Stimulated activated CD4-positive, alpha-beta T cell treated with anti-CD3 and anti-CD28 coated beads, TNF-alpha, amount 100 ng/mL, for 4 hours (primary cell): ENCODE measurements at regions not wholly inside any gene's neighbourhood (a gene's known extent, or its start where the extent isn't known, plus 50 kb on each side); places are given as distances from the start of the nearest gene placed in this dataset.
"Not testable (repeated sequence)": the region's sequence is repeated elsewhere in the genome, so short reads cannot be mapped to it uniquely, and the experiment has no call there.

Experiments used
- DNase-seq, 3 experiments: peaks; one replicate each; pipeline ENCODE4 v3.0.0-alpha.2; 2020; ENCODE audit warnings: low read depth in 3 of 3

DNA sequence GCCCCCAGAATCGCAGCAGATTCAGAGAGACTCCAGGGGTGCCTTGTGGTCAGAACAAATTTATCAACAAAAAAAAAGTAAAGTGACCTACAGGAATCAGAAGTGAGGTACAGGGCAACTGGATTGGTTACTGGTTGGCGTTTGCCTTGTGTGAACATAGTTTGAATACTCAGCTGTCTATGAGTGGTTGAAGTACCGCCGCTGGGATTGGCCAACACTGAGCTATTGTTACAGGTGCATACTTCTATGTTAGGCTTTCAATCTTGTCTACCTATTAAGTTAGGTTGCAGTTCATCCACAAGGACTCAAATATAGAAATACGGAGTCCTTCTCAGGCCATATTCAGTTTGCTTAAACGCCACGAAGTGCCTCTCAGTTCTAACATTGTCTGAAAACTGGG lies 993.5 kb upstream of the PRKX start:
- no peak for DNase-seq

DNA sequence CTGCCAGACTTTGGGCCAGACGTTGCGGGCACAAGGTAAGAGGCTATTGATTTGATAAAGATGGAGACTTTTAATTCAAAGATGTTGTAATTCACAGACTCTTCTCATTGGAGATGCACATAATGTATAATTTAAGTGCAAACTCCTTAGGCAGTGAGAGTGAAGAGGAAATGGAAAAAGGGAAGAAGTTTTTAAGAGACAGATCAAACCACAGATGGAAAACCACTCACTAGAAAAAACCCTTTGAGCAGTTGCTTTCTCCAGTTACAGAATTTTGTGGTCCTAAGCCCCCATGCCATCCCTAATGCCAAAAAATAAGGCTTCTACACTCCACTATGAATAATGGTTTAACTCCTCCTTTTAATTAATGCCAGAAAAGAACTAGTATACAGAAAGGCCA lies 977.1 kb upstream of the PRKX start:
- no peak for DNase-seq

DNA sequence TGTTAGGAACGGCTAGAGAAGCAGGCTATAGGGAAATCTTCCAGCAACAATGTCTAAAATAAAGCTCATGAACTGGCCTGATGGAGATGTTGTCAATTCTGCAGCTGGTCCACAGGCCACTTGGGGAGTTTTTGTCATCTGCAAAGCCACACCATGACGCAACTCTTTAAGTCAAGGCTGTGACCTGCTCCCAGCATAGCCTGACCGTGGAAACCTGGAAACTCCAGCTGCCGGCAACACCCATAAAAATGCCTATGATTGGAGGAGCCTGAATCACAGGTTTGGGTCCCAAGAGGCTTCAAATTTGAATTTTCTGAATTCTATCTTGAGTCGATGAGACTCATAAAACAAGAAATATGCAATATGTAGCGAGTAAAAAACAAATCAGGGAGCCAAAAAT lies 969.2 kb upstream of the PRKX start:
- no peak for DNase-seq

DNA sequence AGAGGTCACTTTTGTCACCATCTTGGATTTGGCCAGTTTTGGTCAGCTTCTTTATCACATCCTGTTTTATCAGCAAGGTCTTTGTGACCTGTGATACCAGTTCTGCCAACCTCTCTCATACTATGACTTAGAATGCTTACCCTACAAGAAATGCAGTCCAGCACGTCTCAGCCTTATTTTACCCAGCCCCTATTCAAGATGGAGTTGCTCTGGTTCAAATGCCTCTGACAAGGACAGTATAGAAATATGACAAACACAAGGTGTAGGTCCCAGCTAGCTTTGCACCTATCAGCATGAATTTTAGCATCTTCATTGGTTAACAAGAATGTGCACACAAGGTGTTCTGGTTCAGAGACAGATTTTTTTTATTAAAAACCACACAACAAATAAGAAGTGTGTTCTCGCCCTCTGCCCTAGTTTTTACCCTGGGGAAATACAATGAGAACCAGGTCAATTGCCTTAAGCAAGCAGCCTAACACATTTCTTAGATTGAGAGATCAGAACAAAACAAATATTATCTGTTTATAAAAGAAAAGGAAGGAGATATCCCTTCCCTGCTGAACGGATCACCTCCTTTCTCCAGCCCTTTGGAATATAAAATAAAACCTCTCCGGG lies 962.3 kb upstream of the PRKX start:
- no peak for DNase-seq

DNA sequence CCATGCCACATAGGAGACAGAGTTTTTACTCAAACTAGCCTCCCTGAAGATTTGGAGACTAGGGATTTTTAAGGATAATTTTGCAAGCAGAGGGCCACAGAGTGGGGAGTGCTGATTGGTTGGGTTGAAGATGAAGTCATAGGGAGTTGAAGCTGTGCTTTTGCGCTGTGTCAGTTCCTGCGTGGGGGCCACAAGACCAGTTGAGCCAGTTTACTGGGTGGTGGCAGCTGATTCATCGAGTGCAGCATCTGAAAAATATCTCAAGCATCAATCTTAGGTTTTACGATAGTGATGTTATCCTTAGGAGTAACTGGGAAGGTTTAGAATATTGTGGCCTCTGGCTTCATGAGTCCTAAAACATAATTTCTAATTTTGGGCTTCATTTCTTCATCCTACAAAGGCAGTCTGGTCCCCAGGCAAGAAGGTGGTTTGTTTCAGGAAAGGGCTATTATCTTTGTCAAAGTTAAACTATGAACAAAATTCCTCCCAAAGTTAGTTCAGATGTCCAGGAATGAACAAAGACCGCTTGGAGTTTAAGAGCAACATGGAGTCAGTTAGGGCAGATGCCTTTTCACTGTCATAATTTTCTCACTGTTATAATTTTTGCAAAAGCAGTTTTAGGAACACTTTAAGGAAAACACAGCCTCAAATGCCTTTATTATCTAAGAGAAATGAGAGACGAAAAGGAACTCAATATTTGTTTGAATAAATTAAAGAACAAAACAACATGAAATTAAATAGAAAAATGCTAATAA lies 960.8 kb upstream of the PRKX start:
- no peak for DNase-seq

DNA sequence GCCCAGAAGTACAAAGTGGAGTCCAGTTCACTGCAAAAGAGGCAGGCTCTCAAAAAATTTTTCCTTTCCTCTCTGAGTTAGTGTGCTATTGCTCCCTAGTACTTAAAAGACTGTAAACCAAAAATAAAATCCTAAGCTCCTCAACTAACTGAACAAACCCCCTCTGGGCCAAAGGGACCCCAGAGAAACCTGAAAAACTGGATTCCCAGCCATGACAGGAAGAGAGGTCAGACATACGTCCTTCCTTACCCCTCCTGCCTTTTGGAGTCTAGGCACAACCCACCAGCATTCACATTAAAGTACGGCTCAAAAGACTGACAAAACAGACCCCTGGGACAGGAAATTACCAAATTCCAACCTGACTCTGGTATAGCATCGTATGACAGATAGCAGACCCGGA lies 957.9 kb upstream of the PRKX start:
- no peak for DNase-seq

DNA sequence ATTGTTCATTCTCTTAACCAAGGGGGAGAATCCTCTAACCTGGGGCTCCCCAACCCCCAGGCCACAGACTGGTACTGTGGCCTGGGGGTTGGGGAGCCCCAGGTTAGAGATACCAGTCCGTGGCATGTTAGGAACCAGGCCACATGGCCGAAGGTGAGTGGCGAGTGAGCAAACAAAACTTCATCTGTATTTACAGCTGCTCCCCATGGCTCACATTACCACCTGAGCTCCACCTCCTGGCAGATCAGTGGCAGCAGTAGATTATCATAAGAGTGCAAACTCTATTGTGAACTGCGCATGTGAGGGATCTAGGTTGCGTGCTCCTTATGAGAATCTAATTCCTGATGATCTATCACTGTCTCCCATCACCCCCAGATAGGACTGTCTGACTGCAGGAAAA lies 957.2 kb upstream of the PRKX start:
- no peak for DNase-seq

DNA sequence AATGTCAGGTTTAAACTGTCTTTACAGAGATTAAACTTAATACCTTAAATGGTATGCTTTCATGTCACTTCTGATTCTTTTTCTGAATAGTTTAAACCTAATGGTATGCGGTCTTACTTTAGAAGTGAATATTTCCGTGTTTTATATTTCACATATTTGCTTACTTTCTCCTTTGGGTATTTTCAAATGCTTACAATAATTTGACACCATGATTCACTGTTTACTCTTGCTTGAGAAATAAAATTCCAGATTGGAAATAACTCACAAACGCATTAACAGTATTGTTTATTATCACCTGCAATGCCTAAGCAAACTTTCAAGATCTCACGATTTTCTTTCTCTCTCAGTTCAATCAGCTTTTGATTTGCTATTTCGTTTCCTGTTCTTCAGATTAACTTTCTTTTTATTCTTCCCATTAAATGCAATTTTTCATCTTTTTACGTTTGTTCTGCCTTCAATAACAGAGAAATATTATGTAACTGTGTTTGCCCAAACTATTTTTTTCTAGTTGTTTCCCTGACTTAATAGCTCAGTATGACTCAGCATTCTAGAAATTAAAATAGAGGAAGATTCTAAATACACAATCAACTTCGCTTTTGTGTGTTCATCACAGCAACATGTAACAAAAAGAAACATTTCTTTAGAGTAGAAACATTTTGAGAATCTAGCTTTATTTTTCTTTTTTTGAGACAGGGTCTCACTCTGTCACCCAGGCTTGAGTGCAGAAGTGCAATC lies 955.5 kb upstream of the PRKX start:
- no peak for DNase-seq

DNA sequence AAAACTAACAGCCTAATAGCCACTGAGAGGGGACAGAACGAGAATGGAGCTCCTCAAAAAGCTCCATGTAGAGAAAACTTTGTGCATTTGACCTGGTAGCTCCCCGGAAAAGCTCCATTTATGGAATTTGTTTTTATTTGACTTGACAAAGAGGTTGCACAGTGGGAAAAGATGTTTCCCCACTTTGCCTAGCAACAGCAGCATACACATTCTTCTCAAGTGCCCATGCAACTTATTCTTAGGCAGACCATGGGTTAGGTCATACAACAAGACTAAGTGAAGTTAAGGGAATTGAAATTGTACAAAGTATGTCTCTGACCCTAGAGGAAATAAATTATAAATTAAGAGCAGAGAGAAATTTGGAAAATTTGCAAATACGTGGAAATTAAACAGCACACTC lies 949.6 kb upstream of the PRKX start:
- DNase-seq = no peak

DNA sequence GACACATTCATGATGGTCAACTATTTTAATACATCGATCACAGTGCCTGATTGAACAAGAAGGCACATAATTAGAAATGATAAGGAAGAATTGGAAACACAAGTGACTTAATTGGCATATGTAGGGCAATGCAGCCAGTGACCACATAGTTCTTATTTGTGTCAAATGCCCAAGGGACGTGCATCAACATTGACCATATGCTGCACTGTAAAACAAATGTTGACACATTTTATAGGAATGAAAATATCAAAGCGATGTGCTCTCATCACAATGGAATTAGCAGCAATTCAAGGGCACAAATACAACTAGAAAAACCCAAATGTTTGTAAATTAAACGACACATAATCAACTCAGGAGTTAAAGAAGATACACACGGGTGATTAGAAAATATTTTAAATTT lies 948.3 kb upstream of the PRKX start:
- DNase-seq = no peak

DNA sequence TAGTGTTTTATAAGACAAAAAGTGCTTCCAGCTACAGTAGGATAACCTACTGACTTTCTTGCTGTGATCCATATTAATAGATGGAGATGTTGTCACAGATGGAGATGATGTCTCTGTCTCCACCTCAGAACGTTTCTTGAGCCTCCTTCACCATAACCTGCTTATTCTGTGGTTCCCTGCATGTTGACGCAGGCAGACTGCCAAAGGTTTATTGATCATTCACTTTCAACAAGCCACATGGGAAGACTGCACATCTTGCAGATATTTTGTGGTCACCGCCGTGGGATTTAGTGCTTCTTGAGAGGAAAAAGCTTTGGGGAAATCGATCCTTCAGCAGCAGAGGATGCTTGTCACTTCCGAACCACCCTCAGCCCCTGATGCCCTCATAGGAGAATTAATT lies 943.0 kb upstream of the PRKX start:
- DNase-seq = no peak

DNA sequence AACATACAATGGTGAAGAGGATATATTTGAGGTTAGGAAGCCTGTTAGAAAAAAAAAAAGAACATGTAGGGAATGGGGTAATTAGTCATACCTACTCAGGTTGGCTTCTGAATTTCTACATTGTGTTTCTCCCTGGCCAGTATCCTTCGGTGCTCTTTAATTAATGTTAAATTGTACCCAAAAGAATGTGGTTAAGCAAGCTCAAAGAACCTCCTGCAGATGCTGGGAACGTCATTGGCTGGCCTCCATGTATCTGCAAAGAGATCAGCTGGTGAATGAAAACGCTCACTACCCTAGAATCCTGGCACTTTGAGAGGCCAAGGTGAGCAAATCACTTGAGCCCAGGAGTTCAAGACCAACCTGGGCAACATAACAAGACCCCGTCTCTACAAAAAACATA lies 942.3 kb upstream of the PRKX start:
- DNase-seq = no peak

DNA sequence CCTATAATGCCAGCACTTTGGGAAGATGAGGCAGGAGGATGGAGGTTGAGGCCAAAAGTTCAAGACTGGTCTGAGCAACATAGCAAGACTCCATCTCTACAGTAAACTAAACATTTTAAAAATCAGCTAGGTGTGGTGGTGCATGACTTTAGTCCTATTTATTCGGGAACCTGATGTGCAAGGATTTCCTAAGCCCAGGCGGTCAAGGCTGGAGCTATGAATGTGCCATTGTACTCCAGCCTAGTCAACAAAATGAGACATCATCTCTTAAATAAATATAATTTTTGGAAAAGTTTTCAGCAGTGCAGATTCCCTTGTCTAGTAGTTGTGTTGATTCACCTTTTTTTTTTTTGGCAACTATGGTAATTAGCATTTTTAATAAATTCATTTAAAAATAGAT lies 928.7 kb upstream of the PRKX start:
- no peak for DNase-seq

DNA sequence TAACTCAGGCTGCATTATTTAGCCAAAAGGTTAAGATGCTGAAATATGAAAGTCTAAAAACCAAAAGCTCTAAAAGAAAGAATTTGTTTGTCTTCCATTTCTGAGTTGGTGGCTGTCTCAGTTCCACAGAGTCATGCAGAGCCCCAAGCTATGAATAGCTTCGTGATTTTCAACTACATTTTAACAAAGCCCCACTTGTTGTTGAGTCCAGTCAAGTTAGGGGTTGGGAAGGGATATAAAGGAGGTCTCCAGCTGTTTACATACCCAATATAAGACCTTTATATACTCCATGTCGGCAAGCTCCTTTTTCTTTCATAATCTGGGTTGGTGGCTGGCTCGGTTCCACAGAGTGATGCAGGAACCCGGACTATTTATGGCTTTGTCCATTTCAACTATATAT lies 924.6 kb upstream of the PRKX start:
- DNase-seq = no peak

DNA sequence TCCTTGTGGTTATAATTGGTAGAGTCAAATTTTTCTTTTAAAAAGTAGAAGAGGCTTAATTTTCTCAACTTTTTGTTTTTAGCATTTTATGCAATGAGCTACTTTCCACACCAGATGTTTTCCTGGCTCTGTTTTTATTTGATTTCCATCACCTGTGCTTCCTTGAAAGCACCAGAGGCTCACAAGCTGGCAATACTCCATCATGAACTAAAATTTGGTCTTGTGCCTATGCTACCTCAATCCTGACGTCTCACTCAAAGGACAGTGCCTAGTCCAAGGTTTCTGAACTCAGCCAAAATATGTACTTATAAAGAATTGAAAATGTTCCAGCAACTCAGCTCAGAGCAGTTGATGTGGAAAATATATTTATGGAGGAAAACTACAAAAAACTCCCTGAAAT lies 914.0 kb upstream of the PRKX start:
- no peak for DNase-seq

DNA sequence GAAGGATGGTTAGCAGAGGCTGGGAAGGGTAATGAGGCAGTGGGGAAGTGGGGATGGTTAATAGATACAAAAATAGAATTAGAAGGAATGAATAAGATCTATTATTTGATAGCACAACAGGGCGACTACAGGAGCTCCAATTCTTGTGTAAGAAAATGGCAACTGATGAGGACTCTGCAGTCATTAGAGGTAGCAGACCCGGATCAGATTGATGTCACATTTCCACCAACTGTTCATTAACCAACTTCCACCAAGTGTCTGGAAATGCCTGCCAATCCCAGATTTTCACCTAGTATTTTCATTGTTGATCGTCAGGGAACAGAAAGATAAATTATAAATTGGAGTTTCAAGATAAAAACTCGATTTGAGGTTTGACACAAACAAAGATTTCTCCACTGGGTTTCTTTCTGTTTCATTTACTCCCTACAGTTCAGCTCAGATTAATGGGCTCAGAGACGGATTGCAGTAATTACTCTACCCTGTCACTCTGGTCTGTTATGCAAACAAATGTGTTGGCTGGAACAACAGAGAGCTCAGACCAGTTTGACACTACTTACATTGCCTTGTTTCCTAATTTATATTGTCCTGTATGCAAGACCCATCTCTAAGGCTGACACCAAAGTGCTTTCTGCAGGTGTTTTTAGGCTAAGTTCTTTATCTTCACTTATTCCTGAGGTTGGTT lies 909.2 kb upstream of the PRKX start:
- no peak for DNase-seq

DNA sequence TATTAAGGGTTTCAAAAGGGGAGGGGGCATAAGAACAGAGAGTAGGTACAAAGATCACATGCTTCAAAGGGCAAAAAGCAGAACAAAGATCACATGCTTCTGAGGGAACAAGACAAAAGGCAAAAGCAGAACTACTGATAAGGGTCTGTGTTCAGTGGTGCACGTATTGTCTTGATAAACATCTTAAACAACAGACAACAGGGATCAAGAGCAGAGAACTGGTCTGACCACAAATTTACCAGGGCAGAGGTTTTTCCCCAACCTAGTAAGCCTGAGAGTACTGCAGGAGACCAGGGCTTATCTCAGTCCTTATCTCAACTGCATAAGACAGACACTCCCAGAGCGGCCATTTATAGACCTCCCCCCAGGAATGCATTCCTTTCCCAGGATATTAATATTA lies 900.2 kb upstream of the PRKX start:
- not testable (repeated sequence) for DNase-seq

DNA sequence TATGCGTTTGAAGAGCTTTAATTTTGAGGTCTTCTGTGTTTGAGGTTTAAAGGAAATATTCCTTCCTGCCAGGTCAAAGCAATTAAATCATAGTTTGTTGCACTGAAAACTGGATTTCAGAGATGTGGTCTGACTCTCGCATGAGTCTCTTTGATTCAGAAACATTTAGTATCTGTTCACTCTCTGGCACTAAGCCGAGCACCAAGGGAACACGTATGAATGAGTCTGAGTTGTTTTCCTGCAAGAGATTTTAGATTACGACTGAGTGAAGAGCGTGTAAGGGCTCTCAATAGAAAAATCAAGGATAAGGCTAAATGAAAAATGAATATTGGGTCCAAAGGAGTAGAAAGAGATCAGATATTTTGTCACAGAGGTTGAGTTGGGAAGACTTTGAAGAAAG lies 875.4 kb upstream of the PRKX start:
- DNase-seq = no peak

DNA sequence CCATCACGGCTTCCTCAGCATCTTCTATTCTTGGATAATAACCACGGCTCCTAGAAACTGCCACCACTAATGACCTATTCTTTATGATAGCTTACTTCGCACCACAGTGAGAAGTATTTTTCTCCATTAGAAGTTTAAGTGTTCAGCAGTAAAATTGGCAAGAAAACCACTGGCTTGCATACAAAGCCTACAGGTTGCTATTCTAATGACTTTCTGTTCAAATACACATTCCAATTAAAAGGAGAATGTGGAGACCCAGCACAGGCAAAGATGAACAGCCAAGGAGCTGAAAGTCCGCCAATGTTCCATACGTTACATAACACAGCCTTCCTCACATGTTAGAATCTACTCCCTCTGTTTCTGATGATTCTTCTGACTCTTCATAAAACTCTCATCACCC lies 875.0 kb upstream of the PRKX start:
- no peak for DNase-seq

DNA sequence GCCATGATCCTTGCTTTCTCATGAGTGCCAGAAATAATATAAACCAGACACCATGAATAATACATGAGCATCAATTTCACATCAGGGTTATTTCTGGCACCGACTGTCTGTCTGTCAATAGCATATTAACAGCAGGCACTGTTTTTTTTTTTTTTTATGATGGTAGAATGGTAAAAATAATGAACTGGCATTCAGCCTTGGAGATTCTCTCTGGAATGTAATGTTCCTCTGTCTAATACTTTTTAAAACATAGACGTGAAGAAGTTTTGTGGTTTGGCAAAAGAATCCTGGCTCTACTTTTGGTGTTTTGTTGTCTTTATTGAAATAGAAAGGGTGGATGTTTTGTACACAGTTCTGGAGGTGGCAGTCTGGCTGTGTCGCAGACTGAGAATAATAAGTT lies 874.6 kb upstream of the PRKX start:
- DNase-seq = no peak

DNA sequence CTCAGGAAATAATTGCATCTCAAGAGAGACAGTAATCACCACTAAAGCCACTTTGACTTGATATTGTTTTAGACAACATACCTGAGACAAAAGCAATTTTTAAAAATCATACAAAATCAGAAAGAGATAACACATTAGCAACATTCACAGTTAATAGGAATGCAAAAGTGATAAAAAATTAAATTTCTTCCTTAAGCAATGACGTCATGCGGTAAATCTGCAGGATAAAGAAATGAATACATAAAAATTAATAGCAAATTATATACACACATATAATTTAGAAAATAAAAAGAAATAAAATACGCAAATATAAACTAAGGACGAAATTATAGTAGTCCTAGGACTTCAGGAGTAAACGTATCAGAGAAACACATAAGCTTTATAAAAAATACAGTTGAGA lies 866.5 kb upstream of the PRKX start:
- no peak for DNase-seq

DNA sequence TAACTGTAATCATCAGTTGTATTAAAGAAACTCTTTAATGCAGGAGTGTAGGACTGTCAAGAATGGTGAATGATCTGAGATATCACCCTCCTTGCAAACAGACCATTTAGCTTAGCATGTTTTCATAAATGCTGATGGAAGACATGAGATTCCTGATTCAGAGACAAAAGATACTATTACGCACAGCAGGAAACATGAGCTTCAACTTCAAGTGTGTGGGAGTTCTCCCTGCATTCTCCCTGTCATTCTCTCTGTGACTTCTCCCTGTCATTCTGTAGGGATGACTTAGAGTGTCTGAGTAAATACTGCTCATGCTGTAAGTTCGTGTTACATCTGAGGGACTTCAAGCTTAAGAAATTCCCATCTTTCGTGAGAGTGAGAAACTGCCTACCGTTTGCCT lies 866.0 kb upstream of the PRKX start:
- no peak for DNase-seq

DNA sequence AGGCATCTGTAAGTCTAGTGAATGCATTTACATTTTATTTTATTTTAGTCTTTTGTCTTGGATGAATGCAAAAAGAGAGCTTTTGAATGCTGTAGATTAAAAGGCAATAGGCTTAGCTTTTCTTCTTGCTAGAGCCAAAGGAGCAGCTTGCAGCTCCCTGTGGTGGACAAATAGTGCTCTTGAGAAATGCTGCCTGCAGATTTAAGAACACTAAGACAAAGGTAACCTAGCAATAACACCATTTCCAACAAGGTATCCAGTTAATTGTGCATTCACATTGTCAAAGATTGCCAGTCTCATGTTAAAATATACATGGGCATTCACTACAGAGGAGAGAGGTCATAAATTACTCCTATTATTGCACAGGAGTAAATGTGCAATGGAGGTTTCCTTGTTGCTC lies 859.2 kb upstream of the PRKX start:
- no peak for DNase-seq
